Esophagus (tissue), 2 donors: ENCODE measurements at regions not wholly inside any gene's neighbourhood (a gene's known extent, or its start where the extent isn't known, plus 50 kb on each side); places are given as distances from the start of the nearest gene placed in this dataset.
A peak's percentile ranks its signal among the peaks of the same experiment; 100 is the strongest.

Experiments
- H3K27ac ChIP-seq, 2 donors: one replicate each; pipeline ENCODE4 v1.5.1; 2013; ENCODE audit warnings: low read depth in 2 of 2, mild to moderate bottlenecking in 2 of 2, inconsistent platforms in 1 of 2, low read length in 1 of 2, moderate library complexity in 1 of 2
- H3K27me3 ChIP-seq, 2 donors: one replicate each; pipeline ENCODE4 v1.6.1; 2013; ENCODE audit warnings: low read length in 2 of 2, control low read depth in 1 of 2, mild to moderate bottlenecking in 1 of 2; ENCODE audit not compliant: insufficient read depth in 2 of 2, control insufficient read depth in 1 of 2
- H3K36me3 ChIP-seq, 2 donors: one replicate each; pipeline ENCODE4 v1.6.1; 2013; ENCODE audit warnings: low read length in 1 of 2; ENCODE audit not compliant: control insufficient read depth in 2 of 2, insufficient read depth in 2 of 2
- H3K4me1 ChIP-seq, 2 donors: one replicate each; pipeline ENCODE4 v1.6.1; 2013; ENCODE audit warnings: low read length in 1 of 2; ENCODE audit not compliant: control insufficient read depth in 2 of 2, insufficient read depth in 2 of 2
- H3K4me3 ChIP-seq, 2 donors: one replicate each; pipeline ENCODE4 v1.5.1; 2013; ENCODE audit warnings: low read length in 2 of 2, mild to moderate bottlenecking in 2 of 2, low read depth in 1 of 2, moderate library complexity in 1 of 2
- H3K9me3 ChIP-seq, 2 donors: one replicate each; pipeline ENCODE4 v1.6.1; 2013; ENCODE audit warnings: mild to moderate bottlenecking in 2 of 2, low read depth in 1 of 2, low read length in 1 of 2, moderate library complexity in 1 of 2; ENCODE audit not compliant: control insufficient read depth in 2 of 2, insufficient read depth in 1 of 2
- WGBS, 2 donors: extraction: QIAGEN DNeasy Blood & Tissue Kit; methylation state at CpG; one replicate each; pipeline ENCODE4 v1.1.7; 2013; 5-methylcytosine and 5-hydroxymethylcytosine counted together
- donor health status: healthy with polysubstance abuse.
- donor health status: Bipolar disorder and iron deficiency.

DNA sequence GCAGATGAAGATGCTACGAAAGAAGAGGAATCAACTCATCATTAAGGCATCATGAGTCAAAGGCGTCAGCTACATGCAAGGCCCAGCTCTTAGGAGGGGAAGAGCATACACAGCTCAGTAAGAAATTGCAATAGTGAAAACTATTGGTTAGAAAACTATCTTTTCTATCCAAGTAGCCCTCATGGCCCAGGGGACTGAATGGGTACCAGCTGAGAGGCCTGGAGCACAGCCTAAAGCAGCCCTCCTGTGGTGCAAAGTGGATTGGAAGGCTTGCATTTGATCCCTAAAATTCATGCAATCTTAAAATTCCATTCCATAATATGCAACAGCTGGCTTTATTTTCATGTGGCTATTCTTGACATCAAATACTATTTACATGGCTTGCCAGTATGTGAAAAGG is 251.8 kb upstream of the USP24 start:
- H3K4me1 ChIP-seq = peaks cover 2 to 5% of the 10 kb centered on the region in 2 donors
- no peak overlapping the region for H3K4me3 ChIP-seq
- 79 to 80% methylated on average over 2 of the region's 2 CpGs for WGBS, 2 donors
- peak overlapping the region in 1 of 2 donors; percentile 42 for H3K27ac ChIP-seq
- H3K27me3 ChIP-seq = no peaks in the 10 kb centered on the region
- no peaks in the 10 kb centered on the region for H3K36me3 ChIP-seq
- no peaks in the 10 kb centered on the region for H3K9me3 ChIP-seq

DNA sequence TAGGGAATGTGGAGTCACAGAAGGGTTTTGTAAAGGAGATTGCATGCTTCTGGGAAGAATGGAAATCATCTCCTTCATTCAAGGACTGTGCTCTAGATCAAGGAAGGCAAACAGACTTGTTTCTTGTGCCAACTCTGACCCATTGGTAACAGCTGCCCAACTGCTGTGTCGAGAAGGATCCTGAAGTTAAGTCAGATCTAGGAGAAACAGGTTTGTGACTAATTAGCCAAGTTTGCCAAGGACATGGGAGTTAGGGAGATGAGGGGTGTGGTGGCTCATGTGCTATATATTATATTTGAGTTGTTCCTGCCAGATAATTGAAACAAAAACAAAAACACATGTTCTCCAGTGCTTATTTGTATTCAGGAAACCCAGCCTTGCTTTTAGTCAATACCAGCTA is 251.2 kb upstream of the USP24 start:
- WGBS, 2 donors = 21 to 36% methylated on average over 1 of the region's 1 CpG
- no peak overlapping the region for H3K4me3 ChIP-seq
- H3K9me3 ChIP-seq = no peaks in the 10 kb centered on the region
- peaks cover 2 to 5% of the 10 kb centered on the region in 2 donors for H3K4me1 ChIP-seq
- H3K27me3 ChIP-seq = no peaks in the 10 kb centered on the region
- no peak overlapping the region for H3K27ac ChIP-seq
- H3K36me3 ChIP-seq = no peaks in the 10 kb centered on the region

DNA sequence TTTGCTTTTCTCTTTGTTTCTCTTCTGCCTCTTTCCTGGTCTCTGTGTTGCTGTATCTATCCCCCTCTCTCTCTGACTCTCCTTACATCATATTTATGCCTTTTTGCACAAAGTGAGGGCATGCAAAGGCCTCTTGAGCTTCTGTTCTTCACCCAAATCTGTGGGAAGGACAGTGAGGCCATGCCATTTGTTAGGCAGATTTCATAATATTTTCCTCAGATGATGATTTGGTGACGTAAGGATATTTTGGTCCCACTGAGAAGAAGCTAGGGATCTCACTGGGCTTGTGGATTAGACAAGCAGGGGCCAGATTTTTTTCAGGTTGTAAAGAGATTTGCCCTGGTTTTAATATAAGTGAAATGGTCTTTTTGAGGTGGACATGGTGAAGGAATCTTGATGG is 249.4 kb upstream of the USP24 start:
- no peak overlapping the region for H3K27ac ChIP-seq

DNA sequence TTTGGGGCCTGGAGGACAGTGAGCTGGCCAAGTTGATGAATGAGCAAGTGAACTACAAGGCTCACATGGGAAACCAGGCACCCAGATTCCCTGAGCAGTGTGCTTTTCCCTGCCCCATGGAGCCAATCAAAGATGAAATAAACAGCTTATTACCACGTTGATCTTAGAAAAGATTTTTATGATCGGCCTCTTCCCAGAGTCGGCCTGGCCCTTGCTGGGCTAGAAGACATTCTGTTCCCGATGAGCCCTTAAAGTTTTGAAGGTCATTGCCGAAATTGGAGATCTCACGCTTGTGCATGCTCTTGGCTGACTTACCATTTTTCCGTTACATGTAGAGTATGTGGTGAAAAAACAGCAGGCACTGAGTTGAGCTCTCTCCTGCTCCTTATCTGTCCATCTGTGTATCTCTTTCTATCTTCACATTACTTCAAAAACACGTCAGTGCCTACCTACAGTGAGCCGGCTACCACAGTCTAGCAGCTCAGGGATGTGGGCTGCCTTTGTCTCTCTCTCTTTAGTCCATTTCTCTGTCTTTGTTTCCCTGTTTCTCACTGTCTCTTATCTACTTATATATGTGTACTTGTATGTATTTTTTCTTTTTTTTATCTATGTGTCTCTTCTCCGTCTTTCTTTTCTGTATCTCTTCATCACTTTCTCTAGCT is 248.8 kb upstream of the USP24 start:
- H3K4me1 ChIP-seq = peaks cover 2 to 5% of the 10 kb centered on the region in 2 donors
- H3K4me3 ChIP-seq = no peak overlapping the region
- no peaks in the 10 kb centered on the region for H3K27me3 ChIP-seq
- no peak overlapping the region for H3K27ac ChIP-seq
- no peaks in the 10 kb centered on the region for H3K9me3 ChIP-seq
- WGBS, 2 donors = 77 to 84% methylated on average over 10 of the region's 10 CpGs
- no peaks in the 10 kb centered on the region for H3K36me3 ChIP-seq

More for the DNA sequence above, 249.4 kb upstream of the USP24 start:
- no peak overlapping the region for H3K4me3 ChIP-seq
- H3K27me3 ChIP-seq = no peaks in the 10 kb centered on the region
- no peaks in the 10 kb centered on the region for H3K9me3 ChIP-seq
- H3K36me3 ChIP-seq = no peaks in the 10 kb centered on the region
- WGBS, 2 donors = 88 to 93% methylated on average over 1 of the region's 1 CpG
- H3K4me1 ChIP-seq = peaks cover 2 to 5% of the 10 kb centered on the region in 2 donors

DNA sequence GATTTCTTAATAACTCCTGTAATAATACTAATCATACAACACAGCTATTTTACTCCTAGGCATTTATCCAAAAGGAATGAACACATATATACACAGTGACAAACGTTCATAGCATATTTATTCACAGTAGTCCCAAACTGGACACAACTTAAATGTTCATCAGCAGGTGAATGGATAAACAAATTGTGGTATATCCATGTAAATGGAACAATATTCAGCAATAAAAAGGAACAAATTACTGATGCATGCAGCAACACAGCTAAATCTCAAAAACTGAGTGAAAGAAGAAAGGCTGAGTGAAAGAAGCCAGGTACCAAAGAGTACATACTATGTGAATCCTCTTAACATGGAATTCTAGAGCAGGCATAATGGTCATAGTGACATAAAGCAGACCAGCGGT is 242.7 kb upstream of the USP24 start:
- Histone ChIP-seq H3K9me3 (no peaks in the 10 kb centered on the region), H3K4me1 (no peaks in the 10 kb centered on the region), H3K27ac (no peak overlapping the region), H3K27me3 (no peaks in the 10 kb centered on the region), H3K4me3 (no peak overlapping the region), H3K36me3 (no peaks in the 10 kb centered on the region)
- WGBS, 2 donors = 72 to 75% methylated on average over 2 of the region's 2 CpGs

DNA sequence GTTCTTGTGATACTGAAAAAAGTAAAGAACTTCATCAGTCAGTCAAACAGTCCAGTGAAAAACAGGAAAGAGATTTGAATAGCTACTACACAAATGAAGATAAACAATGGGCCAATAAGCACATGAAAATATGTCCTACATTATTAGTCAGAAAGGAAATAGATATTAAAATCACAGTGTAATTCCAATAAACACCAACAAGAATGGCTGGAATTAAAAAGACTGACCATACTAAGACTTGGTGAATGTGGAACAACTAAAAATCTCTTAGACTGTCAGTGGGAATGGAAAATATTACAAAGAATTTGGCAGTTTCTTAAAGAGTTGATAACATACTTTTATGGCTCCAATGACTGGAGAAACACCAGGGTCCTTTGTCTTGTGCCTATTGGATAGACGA is 241.8 kb upstream of the USP24 start:
- no peak overlapping the region for H3K27ac ChIP-seq
- no peaks in the 10 kb centered on the region for H3K36me3 ChIP-seq
- WGBS, 2 donors = 75 to 81% methylated on average over 1 of the region's 1 CpG
- no peaks in the 10 kb centered on the region for H3K4me1 ChIP-seq
- H3K27me3 ChIP-seq = no peaks in the 10 kb centered on the region
- H3K9me3 ChIP-seq = no peaks in the 10 kb centered on the region
- no peak overlapping the region for H3K4me3 ChIP-seq

DNA sequence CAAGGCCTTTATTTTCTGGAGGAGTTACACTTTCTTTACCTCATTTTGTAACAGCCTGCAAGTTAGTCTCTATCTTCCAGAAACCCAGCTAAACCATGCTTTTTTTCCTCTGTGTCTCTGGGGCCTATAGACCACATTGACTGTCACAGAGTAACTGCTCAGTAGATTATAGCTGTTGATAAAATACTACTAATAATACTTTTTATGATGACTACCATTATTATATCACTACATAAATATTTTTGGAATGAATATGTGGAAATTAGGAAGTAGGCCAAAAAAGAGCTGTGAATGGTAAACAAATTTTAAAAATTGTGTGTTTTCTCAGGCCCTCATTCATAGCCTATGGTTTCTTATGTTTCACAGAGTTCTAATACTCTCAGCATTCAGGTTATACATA is 233.1 kb upstream of the USP24 start:
- Histone ChIP-seq H3K27ac (no peak overlapping the region), H3K9me3 (no peaks in the 10 kb centered on the region), H3K27me3 (no peaks in the 10 kb centered on the region), H3K4me1 (no peaks in the 10 kb centered on the region), H3K36me3 (no peaks in the 10 kb centered on the region), H3K4me3 (no peak overlapping the region)

DNA sequence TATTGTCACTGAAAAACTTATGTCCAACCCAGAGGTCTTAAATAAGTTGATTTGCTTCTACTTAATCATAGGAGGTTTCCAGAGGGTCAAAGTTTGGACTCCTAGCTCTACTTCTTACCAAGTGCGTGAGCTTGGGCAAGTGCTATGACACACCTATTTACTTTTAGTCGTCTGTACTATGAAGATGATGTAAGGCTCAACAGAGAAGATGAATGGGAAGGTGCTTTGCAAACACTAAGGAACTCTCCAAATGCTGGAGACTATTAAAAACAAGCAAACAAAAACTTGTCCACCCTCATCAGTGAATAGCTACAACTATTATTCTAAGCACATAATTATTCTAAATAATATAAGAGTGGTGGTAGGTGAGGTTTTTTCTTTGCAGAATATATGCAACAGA is 232.3 kb upstream of the USP24 start:
- no peaks in the 10 kb centered on the region for H3K36me3 ChIP-seq
- no peaks in the 10 kb centered on the region for H3K9me3 ChIP-seq
- no peak overlapping the region for H3K4me3 ChIP-seq
- no peak overlapping the region for H3K27ac ChIP-seq
- peaks cover 0 to 2% of the 10 kb centered on the region in 2 donors for H3K4me1 ChIP-seq
- WGBS, 2 donors = 39 to 51% methylated on average over 2 of the region's 2 CpGs
- no peaks in the 10 kb centered on the region for H3K27me3 ChIP-seq

DNA sequence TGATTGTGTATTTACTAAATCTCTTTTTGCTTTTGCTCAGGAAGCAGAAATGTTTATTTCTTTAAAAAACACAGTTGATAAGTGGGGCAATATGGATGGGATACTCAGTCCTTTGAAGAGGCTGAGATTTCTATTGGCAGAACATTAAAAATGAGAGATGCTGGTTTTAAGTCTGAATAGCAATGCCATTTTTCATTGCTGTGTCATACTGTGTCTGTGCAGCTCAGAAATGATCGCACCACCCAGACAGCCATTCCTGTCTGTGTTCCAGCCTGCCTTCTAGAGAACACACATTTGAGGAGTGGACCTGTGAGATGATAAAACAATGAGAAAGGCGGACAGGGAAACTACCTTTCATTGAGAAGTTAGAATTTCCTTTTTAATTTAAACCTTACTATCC is 231.2 kb upstream of the USP24 start:
- H3K36me3 ChIP-seq = no peaks in the 10 kb centered on the region
- WGBS, 2 donors = 73 to 83% methylated on average over 2 of the region's 2 CpGs
- no peak overlapping the region for H3K4me3 ChIP-seq
- peaks cover 0 to 2% of the 10 kb centered on the region in 2 donors for H3K4me1 ChIP-seq
- no peaks in the 10 kb centered on the region for H3K9me3 ChIP-seq
- no peaks in the 10 kb centered on the region for H3K27me3 ChIP-seq
- no peak overlapping the region for H3K27ac ChIP-seq

DNA sequence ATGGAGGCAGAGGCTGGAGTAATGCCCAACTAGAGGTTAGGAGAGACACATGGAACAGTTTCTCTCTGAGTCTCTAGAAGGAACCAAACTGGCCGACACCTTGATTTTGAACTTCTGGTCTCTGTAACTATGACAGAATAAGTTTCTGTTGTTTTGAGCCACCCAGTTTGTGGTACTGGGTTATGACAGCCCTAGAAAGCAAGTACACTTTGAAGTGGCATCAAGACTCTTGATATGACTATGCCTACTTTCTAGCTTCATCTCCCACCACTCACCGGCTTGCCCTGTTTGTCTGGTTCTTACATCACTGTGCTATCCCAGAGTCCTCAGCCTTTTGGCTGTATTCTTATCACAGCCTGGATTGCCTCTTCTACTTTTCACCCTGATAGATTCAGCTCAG is 230.3 kb upstream of the USP24 start:
- no peak overlapping the region for H3K27ac ChIP-seq
- no peak overlapping the region for H3K4me3 ChIP-seq
- no peaks in the 10 kb centered on the region for H3K27me3 ChIP-seq
- 83 to 84% methylated on average over 2 of the region's 2 CpGs for WGBS, 2 donors
- H3K36me3 ChIP-seq = no peaks in the 10 kb centered on the region
- H3K4me1 ChIP-seq = peaks cover 0 to 2% of the 10 kb centered on the region in 2 donors
- H3K9me3 ChIP-seq = no peaks in the 10 kb centered on the region
